ENCODE measurements at regions not wholly inside any gene's neighbourhood (a gene's known extent, or its start where the extent isn't known, plus 50 kb on each side); places are given as distances from the start of the nearest gene placed in this dataset.
A peak's percentile ranks its signal among the peaks of the same experiment; 100 is the strongest.

- TF ChIP-seq CTCF (IDR thresholded peaks at IDR 0.05; ENCODE audit: control insufficient read depth, extremely low read depth, insufficient read depth), result no peak
- DNase-seq (ENCODE audit: low read depth), result no peak
- H3K4me3 ChIP-seq (ENCODE audit: low read depth, low read length), result no peak overlapping the region
Observed at GRCh38 chr1:162916821-162917613, 56.0 kb upstream of the CCDC190 start.

- no peak for DNase-seq (ENCODE audit: low read depth)
- TF ChIP-seq CTCF (IDR thresholded peaks at IDR 0.05; ENCODE audit: control insufficient read depth, extremely low read depth, insufficient read depth), result no peak
- H3K4me3 ChIP-seq (ENCODE audit: low read depth, low read length), result no peak overlapping the region
Observed at GRCh38 chr1:162916407-162916806, 55.4 kb upstream of the CCDC190 start.

- no peak for TF ChIP-seq CTCF (IDR thresholded peaks at IDR 0.05; ENCODE audit: control insufficient read depth, extremely low read depth, insufficient read depth)
- DNase-seq (ENCODE audit: low read depth), result no peak
- H3K4me3 ChIP-seq (ENCODE audit: low read depth, low read length), result no peak overlapping the region
Observed at GRCh38 chr1:162914601-162915000, 53.6 kb upstream of the CCDC190 start.

- no peak for TF ChIP-seq CTCF (IDR thresholded peaks at IDR 0.05; ENCODE audit: control insufficient read depth, extremely low read depth, insufficient read depth)
- peak; percentile 84 for DNase-seq (ENCODE audit: low read depth)
- H3K4me3 ChIP-seq (ENCODE audit: low read depth, low read length), result no peak overlapping the region
Observed at GRCh38 chr1:162913345-162913744, 52.4 kb upstream of the CCDC190 start.

GRCh38 chr1:162912061-162912667 lies 51.2 kb upstream of the CCDC190 start:
- no peak for DNase-seq (ENCODE audit: low read depth)
- no peak for TF ChIP-seq CTCF (IDR thresholded peaks at IDR 0.05; ENCODE audit: control insufficient read depth, extremely low read depth, insufficient read depth)
- no peak overlapping the region for H3K4me3 ChIP-seq (ENCODE audit: low read depth, low read length)

All from LNCaP clone FGC (cell line).